GM18505 (cell line): ENCODE measurements at regions not wholly inside any gene's neighbourhood (a gene's known extent, or its start where the extent isn't known, plus 50 kb on each side); places are given as distances from the start of the nearest gene placed in this dataset.

ENCODE experiments used
- ATAC-seq: cut with Tn5 transposase; IDR thresholded peaks from one replicate; pipeline ENCODE4 v1.9.1; 2021; ENCODE audit not compliant: unreplicated experiment
- POLR2A ChIP-seq: IDR thresholded peaks from 4 replicates; pipeline ENCODE4 v1.6.1; 2011; ENCODE audit warnings: borderline replicate concordance; ENCODE audit not compliant: insufficient read depth, insufficient read length; ENCODE audit errors: extremely low read depth

GRCh38 chr11:109983358-109983757 lies 109.8 kb upstream of the ZC3H12C start:
- ATAC-seq: no peak
- TF ChIP-seq POLR2A: no peak

- TF ChIP-seq POLR2A: no peak
- peak; percentile 94 for ATAC-seq
Observed at GRCh38 chr11:109984634-109985289, 108.4 kb upstream of the ZC3H12C start.

GRCh38 chr11:109986488-109986887 lies 106.7 kb upstream of the ZC3H12C start:
- ATAC-seq: no peak
- TF ChIP-seq POLR2A: no peak

- TF ChIP-seq POLR2A: no peak
- ATAC-seq: no peak
Observed at GRCh38 chr11:109991835-109992234, 101.4 kb upstream of the ZC3H12C start.

GRCh38 chr11:109993786-109994185 lies 99.4 kb upstream of the ZC3H12C start:
- ATAC-seq: no peak
- no peak for TF ChIP-seq POLR2A

GRCh38 chr11:109994907-109995306 lies 98.3 kb upstream of the ZC3H12C start:
- no peak for ATAC-seq
- no peak for TF ChIP-seq POLR2A

- TF ChIP-seq POLR2A: no peak
- ATAC-seq: no peak
Observed at GRCh38 chr11:109996060-109996459, 97.1 kb upstream of the ZC3H12C start.

GRCh38 chr11:109998921-109999320 lies 94.3 kb upstream of the ZC3H12C start:
- no peak for TF ChIP-seq POLR2A
- ATAC-seq: no peak

GRCh38 chr11:110000031-110000502 lies 93.1 kb upstream of the ZC3H12C start:
- peak; percentile 94 for ATAC-seq
- no peak for TF ChIP-seq POLR2A

- no peak for TF ChIP-seq POLR2A
- no peak for ATAC-seq
Observed at GRCh38 chr11:110000850-110001249, 92.3 kb upstream of the ZC3H12C start.

- ATAC-seq: no peak
- no peak for TF ChIP-seq POLR2A
Observed at GRCh38 chr11:110003426-110003825, 89.8 kb upstream of the ZC3H12C start.

- no peak for TF ChIP-seq POLR2A
- no peak for ATAC-seq
Observed at GRCh38 chr11:110011595-110011994, 81.6 kb upstream of the ZC3H12C start.

- no peak for TF ChIP-seq POLR2A
- no peak for ATAC-seq
Observed at GRCh38 chr11:110015695-110016094, 77.5 kb upstream of the ZC3H12C start.

- TF ChIP-seq POLR2A: no peak
- ATAC-seq: no peak
Observed at GRCh38 chr11:110019675-110020074, 73.5 kb upstream of the ZC3H12C start.

GRCh38 chr11:110022548-110022947 lies 70.6 kb upstream of the ZC3H12C start:
- ATAC-seq: no peak
- TF ChIP-seq POLR2A: no peak

- ATAC-seq: no peak
- TF ChIP-seq POLR2A: no peak
Observed at GRCh38 chr11:110023711-110024110, 69.5 kb upstream of the ZC3H12C start.
